Natural killer cell (primary cell): ENCODE measurements at regions not wholly inside any gene's neighbourhood (a gene's known extent, or its start where the extent isn't known, plus 50 kb on each side); places are given as distances from the start of the nearest gene placed in this dataset.

Source experiments
- ATAC-seq, 3 donors: fragments of 150-1000 bp in 2 of 3; fragments of 200-7000 bp in 1 of 3; cut with Tn5 transposase; 1 replicate in 1 of 3; 2 replicates in 2 of 3; pipeline ENCODE4 v1.10.0; 2021; ENCODE audit warnings: mild to moderate bottlenecking in 2 of 3, moderate library complexity in 2 of 3
- DNase-seq, 2 donors: peaks; one replicate each; pipeline versions ENCODE4 v3.0.0 to v3.0.0-alpha.2; 2013 to 2021; ENCODE audit warnings: mixed read lengths in 1 of 2
- H3K27ac ChIP-seq: one replicate; pipeline ENCODE4 v1.5.1; 2013; ENCODE audit warnings: mild to moderate bottlenecking, low read length
- H3K27me3 ChIP-seq: one replicate; pipeline ENCODE4 v1.6.1; 2013; ENCODE audit warnings: low read length; ENCODE audit not compliant: control insufficient read depth, insufficient read depth
- H3K36me3 ChIP-seq: one replicate; pipeline ENCODE4 v1.6.1; 2013; ENCODE audit warnings: low read length; ENCODE audit not compliant: control insufficient read depth, insufficient read depth
- H3K4me1 ChIP-seq: one replicate; pipeline ENCODE4 v1.6.1; 2013; ENCODE audit warnings: low read length; ENCODE audit not compliant: control insufficient read depth, insufficient read depth
- H3K4me3 ChIP-seq: one replicate; pipeline ENCODE4 v1.5.1; 2013; ENCODE audit warnings: low read length
- H3K9me3 ChIP-seq: one replicate; pipeline ENCODE4 v1.6.1; 2013; ENCODE audit warnings: low read length; ENCODE audit not compliant: control insufficient read depth, insufficient read depth
- H3K27ac Mint-ChIP-seq, 2 donors: one replicate each; pipeline ENCODE4 v1.8.0; 2022; ENCODE audit warnings: mild to moderate bottlenecking in 2 of 2, mixed read lengths in 2 of 2, moderate library complexity in 1 of 2
- H3K27me3 Mint-ChIP-seq, 2 donors: one replicate each; pipeline ENCODE4 v1.8.0; 2022; ENCODE audit warnings: low read depth in 2 of 2, mixed read lengths in 2 of 2
- H3K36me3 Mint-ChIP-seq: one replicate; pipeline ENCODE4 v1.8.0; 2022; ENCODE audit warnings: mixed read lengths
- H3K4me1 Mint-ChIP-seq, 2 donors: one replicate each; pipeline ENCODE4 v1.8.0; 2022; ENCODE audit warnings: mixed read lengths in 2 of 2
- H3K4me3 Mint-ChIP-seq: one replicate; pipeline ENCODE4 v1.8.0; 2022; ENCODE audit warnings: mild to moderate bottlenecking, moderate library complexity, mixed read lengths
- H3K9me3 Mint-ChIP-seq, 2 donors: one replicate each; pipeline ENCODE4 v1.8.0; 2022; ENCODE audit warnings: mixed read lengths in 2 of 2
- CTCF ChIP-seq: fragments of 200-600 bp; IDR thresholded peaks from one replicate; pipeline ENCODE4 v1.8.0; 2022; ENCODE audit warnings: antibody characterized with exemption
- WGBS: methylation state at CpG from one replicate; pipeline ENCODE4 v1.1.7; 2013; ENCODE audit warnings: missing lambda C conversion rate; ENCODE audit not compliant: insufficient coverage; 5-methylcytosine and 5-hydroxymethylcytosine counted together
- intact Hi-C: fragments of 100-400 bp; cut with micrococcal nuclease; formaldehyde crosslinking; loops from one replicate; pipeline ENCODE4 v1.14.2; 2022

GRCh38 chrX:69412661-69413060, 91.5 kb upstream of the NALF2 start:
- Histone ChIP-seq H3K4me1 (no peaks in the 10 kb centered on the region), H3K36me3 (no peaks in the 10 kb centered on the region), H3K27ac (no peak overlapping the region), H3K27me3 (no peaks in the 10 kb centered on the region), H3K4me3 (no peak overlapping the region), H3K9me3 (no peaks in the 10 kb centered on the region)
- H3K4me3 Mint-ChIP-seq: no peak overlapping the region
- ATAC-seq: no peak
- H3K36me3 Mint-ChIP-seq: no peaks in the 10 kb centered on the region
- TF ChIP-seq CTCF: no peak
- H3K27ac Mint-ChIP-seq: no peak overlapping the region
- DNase-seq: no peak
- no peaks in the 10 kb centered on the region for H3K9me3 Mint-ChIP-seq
- intact Hi-C loops: no loop called here
- 100% methylated on average over 3 of the region's 3 CpGs for WGBS
- no peaks in the 10 kb centered on the region for H3K4me1 Mint-ChIP-seq
- H3K27me3 Mint-ChIP-seq: no peaks in the 10 kb centered on the region

- H3K36me3 ChIP-seq: no peaks in the 10 kb centered on the region
- no peak for DNase-seq
- no peak overlapping the region for H3K4me3 Mint-ChIP-seq
Observed at GRCh38 chrX:69398881-69399280, 105.2 kb upstream of the NALF2 start.

GRCh38 chrX:69396916-69397315, 107.2 kb upstream of the NALF2 start:
- no peak for ATAC-seq
- Mint-ChIP-seq H3K9me3 (no peaks in the 10 kb centered on the region), H3K4me3 (no peak overlapping the region), H3K36me3 (no peaks in the 10 kb centered on the region), H3K4me1 (no peaks in the 10 kb centered on the region), H3K27ac (no peak overlapping the region), H3K27me3 (no peaks in the 10 kb centered on the region)
- no peak for TF ChIP-seq CTCF
- Histone ChIP-seq H3K36me3 (no peaks in the 10 kb centered on the region), H3K4me1 (no peaks in the 10 kb centered on the region), H3K9me3 (no peaks in the 10 kb centered on the region), H3K4me3 (no peak overlapping the region), H3K27ac (no peak overlapping the region), H3K27me3 (no peaks in the 10 kb centered on the region)
- no peak for DNase-seq
- WGBS: 60% methylated on average over 3 of the region's 4 CpGs
- intact Hi-C loops: no loop called here

More at GRCh38 chrX:69398881-69399280, 105.2 kb upstream of the NALF2 start:
- no peaks in the 10 kb centered on the region for H3K9me3 ChIP-seq
- no peaks in the 10 kb centered on the region for H3K27me3 ChIP-seq
- Mint-ChIP-seq H3K36me3 (no peaks in the 10 kb centered on the region), H3K4me1 (no peaks in the 10 kb centered on the region), H3K27ac (no peak overlapping the region), H3K9me3 (no peaks in the 10 kb centered on the region), H3K27me3 (no peaks in the 10 kb centered on the region)
- no peak for ATAC-seq
- H3K4me3 ChIP-seq: no peak overlapping the region
- H3K27ac ChIP-seq: no peak overlapping the region
- intact Hi-C loops: no loop called here
- no peaks in the 10 kb centered on the region for H3K4me1 ChIP-seq
- TF ChIP-seq CTCF: no peak

- ATAC-seq (no peak), DNase-seq (no peak)
- intact Hi-C loops: no loop called here
- no peak overlapping the region for H3K4me3 ChIP-seq
- no peaks in the 10 kb centered on the region for H3K9me3 ChIP-seq
- Mint-ChIP-seq H3K36me3 (no peaks in the 10 kb centered on the region), H3K4me1 (no peaks in the 10 kb centered on the region), H3K4me3 (no peak overlapping the region), H3K9me3 (no peaks in the 10 kb centered on the region), H3K27me3 (peaks cover 0 to 9% of the 10 kb centered on the region in 2 donors), H3K27ac (no peak overlapping the region)
- no peaks in the 10 kb centered on the region for H3K27me3 ChIP-seq
- no peaks in the 10 kb centered on the region for H3K4me1 ChIP-seq
- TF ChIP-seq CTCF: no peak
- 100% methylated on average over 3 of the region's 4 CpGs for whole genome bisulfite sequencing
- no peaks in the 10 kb centered on the region for H3K36me3 ChIP-seq
- H3K27ac ChIP-seq: no peak overlapping the region
Observed at GRCh38 chrX:69395306-69395705, 108.8 kb upstream of the NALF2 start.
